CD14-positive monocyte (primary cell): ENCODE measurements at regions not wholly inside any gene's neighbourhood (a gene's known extent, or its start where the extent isn't known, plus 50 kb on each side); places are given as distances from the start of the nearest gene placed in this dataset.

Experiments
- DNase-seq, 3 donors: peaks; one replicate each; pipeline ENCODE4 v3.0.0-alpha.2; 2011 to 2022
- H2AFZ ChIP-seq: 2 replicates; pipeline ENCODE4 v1.6.0; 2012; ENCODE audit warnings: mild to moderate bottlenecking, low read depth, low read length, inconsistent platforms; ENCODE audit not compliant: insufficient read depth, poor library complexity, severe bottlenecking
- H3K27ac ChIP-seq, 2 donors: 1 replicate in 1 of 2; 2 replicates in 1 of 2; pipeline ENCODE4 v1.5.1; 2012 to 2013; ENCODE audit warnings: low read length in 2 of 2, control low read depth in 1 of 2, inconsistent platforms in 1 of 2, low read depth in 1 of 2, mild to moderate bottlenecking in 1 of 2
- H3K27me3 ChIP-seq, 2 donors: one replicate each; pipeline versions ENCODE4 v1.6.0 to v1.6.1; 2011 to 2013; ENCODE audit warnings: low read length in 2 of 2; ENCODE audit not compliant: control insufficient read depth in 2 of 2, insufficient read depth in 2 of 2
- H3K36me3 ChIP-seq, 2 donors: replicated peaks in 1 of 2; 1 replicate in 1 of 2; 2 replicates in 1 of 2; pipeline versions ENCODE4 v1.5.1 to v1.6.1; 2012 to 2013; ENCODE audit warnings: low read length in 2 of 2, control low read depth in 1 of 2, inconsistent platforms in 1 of 2, mild to moderate bottlenecking in 1 of 2; ENCODE audit not compliant: insufficient read depth in 2 of 2, control insufficient read depth in 1 of 2
- H3K4me1 ChIP-seq, 2 donors: 1 replicate in 1 of 2; 2 replicates in 1 of 2; pipeline versions ENCODE4 v1.5.1 to v1.6.1; 2012 to 2013; ENCODE audit warnings: low read length in 2 of 2, control low read depth in 1 of 2, inconsistent platforms in 1 of 2, mild to moderate bottlenecking in 1 of 2, moderate library complexity in 1 of 2; ENCODE audit not compliant: insufficient read depth in 2 of 2, control insufficient read depth in 1 of 2
- H3K4me2 ChIP-seq: replicated peaks from 2 replicates; pipeline ENCODE3; 2012; ENCODE audit warnings: low read length, moderate library complexity, mild to moderate bottlenecking; ENCODE audit not compliant: poor library complexity, severe bottlenecking; ENCODE audit errors: extremely low read depth
- H3K4me3 ChIP-seq, 3 experiments: fragments of 200-600 bp in 1 of 3; sonication (generic) in 1 of 3; replicated peaks in 1 of 3; 1 replicate in 2 of 3; 2 replicates in 1 of 3; pipeline ENCODE4 v1.5.1; 2011 to 2013; ENCODE audit warnings: low read length in 3 of 3, mild to moderate bottlenecking in 3 of 3, control low read depth in 2 of 3, low read depth in 2 of 3, inconsistent platforms in 1 of 3, moderate library complexity in 1 of 3
- H3K79me2 ChIP-seq: 2 replicates; pipeline ENCODE4 v1.6.0; 2012; ENCODE audit warnings: mild to moderate bottlenecking, control low read depth, inconsistent platforms, low read length, moderate library complexity; ENCODE audit not compliant: insufficient read depth
- H3K9ac ChIP-seq: 2 replicates; pipeline ENCODE4 v1.6.0; 2017; ENCODE audit warnings: low read length, mild to moderate bottlenecking; ENCODE audit not compliant: insufficient read depth, poor library complexity, severe bottlenecking
- H3K9me3 ChIP-seq, 2 donors: replicated peaks in 1 of 2; 1 replicate in 1 of 2; 2 replicates in 1 of 2; pipeline versions ENCODE4 v1.5.1 to v1.6.1; 2012 to 2013; ENCODE audit warnings: low read length in 2 of 2, control low read depth in 1 of 2; ENCODE audit not compliant: control insufficient read depth in 1 of 2, insufficient read depth in 1 of 2
- H4K20me1 ChIP-seq: 2 replicates; pipeline ENCODE4 v1.6.0; 2012; ENCODE audit warnings: mild to moderate bottlenecking, low read length, control low read depth, moderate library complexity; ENCODE audit not compliant: insufficient read depth
- H3K27ac Mint-ChIP-seq, 7 donors: one replicate each; pipeline ENCODE4 v1.8.0; 2020; ENCODE audit warnings: mild to moderate bottlenecking in 7 of 7, mixed read lengths in 7 of 7, moderate library complexity in 6 of 7, inconsistent platforms in 2 of 7
- H3K27me3 Mint-ChIP-seq, 3 donors: one replicate each; pipeline ENCODE4 v1.8.0; 2021 to 2022; ENCODE audit warnings: low read depth in 3 of 3, mild to moderate bottlenecking in 3 of 3, mixed read lengths in 3 of 3, moderate library complexity in 3 of 3, inconsistent platforms in 1 of 3
- H3K36me3 Mint-ChIP-seq, 2 donors: one replicate each; pipeline ENCODE4 v1.8.0; 2020; ENCODE audit warnings: mixed read lengths in 2 of 2, inconsistent platforms in 1 of 2, mild to moderate bottlenecking in 1 of 2
- H3K4me1 Mint-ChIP-seq: one replicate; pipeline ENCODE4 v1.8.0; 2020; ENCODE audit warnings: mild to moderate bottlenecking, mixed read lengths
- H3K4me3 Mint-ChIP-seq, 2 donors: one replicate each; pipeline ENCODE4 v1.8.0; 2020; ENCODE audit warnings: mild to moderate bottlenecking in 2 of 2, mixed read lengths in 2 of 2, moderate library complexity in 1 of 2
- H3K9me3 Mint-ChIP-seq, 7 donors: one replicate each; pipeline ENCODE4 v1.8.0; 2020 to 2022; ENCODE audit warnings: mixed read lengths in 7 of 7, mild to moderate bottlenecking in 6 of 7, moderate library complexity in 6 of 7, inconsistent platforms in 2 of 7
- CTCF ChIP-seq: fragments of 200-600 bp; IDR thresholded peaks from one replicate; pipeline ENCODE4 v1.8.0; 2022; ENCODE audit warnings: antibody characterized with exemption, mild to moderate bottlenecking
- WGBS: methylation state at CpG from one replicate; pipeline ENCODE4 v1.1.5; 2013; ENCODE audit warnings: missing lambda C conversion rate; ENCODE audit not compliant: insufficient coverage; 5-methylcytosine and 5-hydroxymethylcytosine counted together
- intact Hi-C, 2 donors: fragments of 100-400 bp; cut with micrococcal nuclease; formaldehyde crosslinking; loops; one replicate each; pipeline versions ENCODE4 v1.15.0 to v1.15.1; 2023

- intact Hi-C loops, result no loop called here
- Mint-ChIP-seq H3K4me3 (no peak overlapping the region), H3K36me3 (no peaks in the 10 kb centered on the region), H3K9me3 (peaks cover 0 to 4% (median 2%) of the 10 kb centered on the region in 7 donors), H3K27ac (no peak overlapping the region), H3K4me1 (no peaks in the 10 kb centered on the region), H3K27me3 (no peaks in the 10 kb centered on the region)
- no peak for TF ChIP-seq CTCF
- Histone ChIP-seq H3K9me3 (no peaks in the 10 kb centered on the region), H3K9ac (no peak overlapping the region), H3K4me2 (no peak overlapping the region), H4K20me1 (no peaks in the 10 kb centered on the region), H3K36me3 (no peaks in the 10 kb centered on the region), H3K27me3 (no peaks in the 10 kb centered on the region), H3K27ac (no peak overlapping the region), H3K4me1 (no peaks in the 10 kb centered on the region), H3K79me2 (no peaks in the 10 kb centered on the region), H3K4me3 (no peak overlapping the region), H2AFZ (no peak overlapping the region)
- DNase-seq, result no peak
Observed at GRCh38 chr3:498487-498886, 301.9 kb downstream of the CHL1 start.

- Histone ChIP-seq H3K4me3 (no peak overlapping the region), H3K79me2 (no peaks in the 10 kb centered on the region), H4K20me1 (no peaks in the 10 kb centered on the region), H3K4me1 (no peaks in the 10 kb centered on the region), H2AFZ (no peak overlapping the region), H3K9ac (no peak overlapping the region), H3K27me3 (no peaks in the 10 kb centered on the region), H3K27ac (no peak overlapping the region), H3K4me2 (no peak overlapping the region), H3K9me3 (no peaks in the 10 kb centered on the region), H3K36me3 (no peaks in the 10 kb centered on the region)
- intact Hi-C loops, result no loop called here
- Mint-ChIP-seq H3K36me3 (no peaks in the 10 kb centered on the region), H3K27me3 (no peaks in the 10 kb centered on the region), H3K4me3 (no peak overlapping the region), H3K27ac (no peak overlapping the region), H3K4me1 (no peaks in the 10 kb centered on the region), H3K9me3 (peaks cover 0 to 4% (median 2%) of the 10 kb centered on the region in 7 donors)
- DNase-seq, result no peak
- 90% methylated on average over 4 of the region's 11 CpGs for WGBS
- TF ChIP-seq CTCF, result no peak
Observed at GRCh38 chr3:499001-499761, 302.6 kb downstream of the CHL1 start.
